ENCODE measurements at regions not wholly inside any gene's neighbourhood (a gene's known extent, or its start where the extent isn't known, plus 50 kb on each side); places are given as distances from the start of the nearest gene placed in this dataset.
"Not testable (repeated sequence)": the region's sequence is repeated elsewhere in the genome, so short reads cannot be mapped to it uniquely, and the experiment has no call there.

DNA sequence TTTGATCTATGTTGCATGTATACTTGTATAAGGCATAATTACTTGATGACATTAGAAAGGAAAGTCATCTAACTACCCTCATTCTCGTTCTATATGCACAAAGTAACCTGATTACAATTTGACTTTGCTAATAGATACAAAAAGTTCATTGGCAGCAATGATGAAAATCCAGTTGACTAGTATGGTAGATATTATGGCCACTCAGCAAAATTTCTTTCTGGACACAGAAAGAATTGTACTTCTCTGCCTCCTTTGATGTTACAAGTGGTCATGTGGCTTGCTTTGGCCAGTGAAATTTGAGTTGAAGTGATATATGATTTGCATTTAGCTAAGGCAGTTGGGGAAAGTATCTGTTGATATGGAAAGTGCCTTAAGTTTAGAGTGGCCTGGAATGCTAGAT lies 723.7 kb upstream of the ARRDC3 start:
- DNase-seq = no peak

DNA sequence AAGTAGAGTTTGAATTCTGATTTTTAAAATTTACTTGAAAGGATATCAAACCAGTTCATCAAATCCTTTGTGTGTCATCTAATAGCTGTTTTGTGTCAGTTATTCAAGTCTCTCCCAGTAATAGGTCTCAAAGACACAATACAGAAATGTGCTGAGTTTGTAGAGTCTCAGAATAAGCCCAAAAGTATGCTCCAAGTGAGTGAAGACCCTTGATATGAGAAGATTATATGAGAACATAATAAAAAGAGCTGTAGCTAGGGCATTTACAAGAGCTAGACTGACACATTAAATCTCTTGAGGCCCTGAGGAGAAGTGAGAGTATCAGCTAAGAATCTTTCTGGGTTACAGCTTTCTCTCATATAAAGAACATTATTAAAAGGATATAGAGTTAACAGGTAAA lies 721.0 kb upstream of the ARRDC3 start:
- DNase-seq = no peak

DNA sequence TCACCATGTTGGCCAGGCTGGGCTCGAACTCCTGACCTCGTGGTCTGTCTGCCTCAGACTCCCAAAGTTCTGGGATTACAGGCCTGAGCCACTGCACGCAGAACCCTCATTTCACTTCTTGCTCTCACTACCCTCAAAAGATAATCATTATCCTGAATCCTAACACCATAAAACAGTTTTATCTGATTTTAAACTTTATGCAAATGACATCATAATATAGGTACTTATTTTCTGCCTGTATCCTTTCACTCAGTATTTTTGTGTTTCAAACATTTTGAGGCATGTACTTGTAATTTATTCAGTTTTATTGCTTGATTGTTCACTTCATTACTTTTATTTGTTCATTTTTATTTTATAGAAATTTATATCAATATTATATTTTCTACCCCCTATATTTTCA lies 719.2 kb upstream of the ARRDC3 start:
- DNase-seq = no peak

DNA sequence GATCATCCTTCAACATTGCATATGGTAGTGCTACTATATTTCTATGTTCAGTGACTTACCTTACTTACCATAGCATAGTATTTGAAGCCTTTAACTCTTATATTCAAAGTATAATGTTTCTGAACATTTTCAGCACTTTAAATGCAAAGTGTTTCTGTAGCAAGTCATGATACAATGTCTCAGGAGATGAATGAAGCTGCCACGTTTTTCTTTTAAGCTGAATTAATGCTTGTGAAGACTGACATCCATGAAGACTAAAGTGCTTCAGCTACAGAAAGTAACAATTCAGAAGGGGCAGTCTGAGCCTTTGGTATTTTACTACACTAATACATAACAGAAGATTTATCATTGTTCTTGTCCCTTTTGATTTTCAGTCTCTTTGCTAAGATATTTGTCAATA lies 709.1 kb upstream of the ARRDC3 start:
- DNase-seq = no peak

DNA sequence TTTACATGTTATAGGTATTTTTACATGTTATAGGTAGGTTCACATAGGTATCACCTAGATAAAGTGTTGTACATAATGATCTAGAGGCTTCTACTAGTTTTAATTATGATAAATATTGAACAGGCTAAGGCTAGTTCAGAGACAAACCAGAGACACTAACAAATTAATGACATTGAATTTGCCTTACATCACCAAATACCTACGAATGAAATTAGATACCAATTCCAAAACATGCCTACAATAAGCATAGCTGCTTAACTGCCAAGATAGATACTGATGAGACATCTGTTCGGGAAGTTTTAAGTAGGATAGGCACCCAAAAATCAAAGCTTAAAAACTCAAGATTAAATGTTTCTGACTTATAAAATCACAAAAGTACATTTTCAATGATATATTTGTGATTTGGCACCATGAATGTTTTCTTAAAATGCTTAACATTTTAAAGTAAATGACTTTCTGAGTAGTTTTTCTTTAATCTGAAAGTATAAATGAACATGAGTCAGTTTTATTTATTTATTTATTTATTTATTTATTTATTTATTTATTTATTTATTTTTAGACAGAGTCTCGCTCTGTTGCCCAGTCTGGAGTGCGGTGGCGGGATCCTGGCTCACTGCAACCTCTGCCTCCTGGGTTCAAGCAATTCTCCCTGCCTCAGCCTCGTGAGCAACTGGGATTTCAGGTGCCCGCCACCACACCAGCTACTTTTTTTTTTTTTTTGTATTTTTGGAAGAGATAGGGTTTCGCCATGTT lies 703.1 kb upstream of the ARRDC3 start:
- DNase-seq = no peak

DNA sequence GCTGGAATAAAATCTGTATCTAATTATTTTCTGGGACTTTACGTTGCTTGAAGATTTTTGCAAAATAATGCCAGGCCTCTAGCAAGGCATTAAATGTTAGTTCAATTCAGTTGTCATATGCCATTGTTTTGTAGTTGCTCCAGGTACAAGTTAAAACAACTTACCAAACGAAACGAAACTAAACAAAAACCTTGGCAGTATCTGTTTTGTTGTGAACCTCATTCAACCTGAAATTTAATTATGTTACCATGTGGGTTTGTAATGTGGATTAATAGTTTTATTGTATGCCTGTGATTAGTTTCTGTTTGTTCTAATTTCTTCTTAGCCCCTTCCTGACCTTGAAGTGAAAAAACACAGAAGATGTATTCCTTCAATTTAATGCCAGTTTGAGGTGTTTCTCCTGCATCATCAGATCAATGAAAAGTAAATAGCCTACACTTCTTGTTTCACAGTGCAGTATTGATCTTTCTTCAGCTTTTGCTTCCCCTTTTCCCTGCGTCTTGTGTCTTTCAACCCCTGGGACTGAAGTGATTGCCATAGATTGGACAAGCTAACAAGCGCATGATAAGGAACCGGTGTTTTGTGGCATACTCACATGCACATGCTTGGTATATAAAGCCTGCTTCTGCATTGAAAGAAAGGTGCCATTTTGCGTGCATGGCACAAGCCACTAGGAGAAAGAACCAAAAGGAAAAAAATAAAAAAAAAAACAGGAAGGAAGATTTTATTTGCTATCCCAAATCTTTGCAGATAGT lies 699.0 kb upstream of the ARRDC3 start:
- DNase-seq = no peak

DNA sequence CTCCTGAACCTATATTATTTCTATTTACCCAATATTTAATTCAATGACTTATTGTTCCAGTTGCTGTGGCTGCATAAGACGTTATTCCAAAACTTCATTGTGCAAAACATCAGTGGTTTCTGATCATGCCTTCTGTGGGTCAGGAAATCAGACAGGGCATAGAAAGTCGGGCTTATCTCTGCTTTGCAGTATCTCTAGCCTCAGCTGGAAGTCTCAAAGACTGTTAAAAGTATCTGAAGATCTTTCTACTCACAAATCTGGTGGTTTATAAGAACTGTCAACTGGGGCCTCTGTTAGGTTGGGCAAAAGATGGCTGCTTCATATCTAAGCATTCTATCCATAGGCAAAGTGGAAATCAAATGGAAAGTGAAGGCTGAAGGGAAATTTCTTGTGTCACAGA lies 687.7 kb upstream of the ARRDC3 start:
- no peak for DNase-seq

DNA sequence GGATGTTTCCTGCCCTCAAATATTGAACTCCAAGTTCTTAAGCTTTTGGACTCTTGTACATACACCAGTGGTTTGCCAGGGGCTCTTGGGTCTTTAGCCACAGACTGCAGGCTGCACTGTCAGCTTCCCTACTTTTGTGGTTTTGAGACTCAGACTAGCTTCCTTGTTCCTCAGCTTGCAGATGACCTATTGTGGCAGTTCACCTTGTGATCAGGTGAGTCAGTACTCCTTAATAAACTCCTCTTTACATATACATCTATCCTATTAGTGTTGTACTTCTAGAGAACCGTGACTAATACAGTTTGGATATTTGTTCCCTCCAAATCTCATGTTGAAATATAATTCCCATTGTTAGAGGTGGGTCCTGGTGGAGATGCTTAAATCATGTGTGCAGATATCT lies 681.9 kb upstream of the ARRDC3 start:
- no peak for DNase-seq

DNA sequence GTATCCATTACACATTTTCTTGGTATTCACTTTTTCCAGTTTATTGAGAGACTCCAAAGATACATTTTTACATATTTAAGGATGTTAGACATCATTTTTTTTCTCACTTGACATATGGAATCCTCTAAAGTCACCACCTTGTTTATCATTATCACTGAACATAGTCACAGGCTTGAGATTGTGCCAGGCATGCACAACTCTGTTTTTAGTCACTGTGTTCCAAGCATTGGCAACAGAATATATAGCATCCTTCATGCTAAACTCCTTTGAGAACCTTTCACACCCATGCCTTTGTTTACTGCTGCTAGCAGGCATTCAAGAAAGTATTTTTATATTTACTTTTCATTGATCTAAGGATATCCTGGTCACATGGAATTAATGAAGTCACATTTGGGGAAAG lies 668.6 kb upstream of the ARRDC3 start:
- DNase-seq = no peak

DNA sequence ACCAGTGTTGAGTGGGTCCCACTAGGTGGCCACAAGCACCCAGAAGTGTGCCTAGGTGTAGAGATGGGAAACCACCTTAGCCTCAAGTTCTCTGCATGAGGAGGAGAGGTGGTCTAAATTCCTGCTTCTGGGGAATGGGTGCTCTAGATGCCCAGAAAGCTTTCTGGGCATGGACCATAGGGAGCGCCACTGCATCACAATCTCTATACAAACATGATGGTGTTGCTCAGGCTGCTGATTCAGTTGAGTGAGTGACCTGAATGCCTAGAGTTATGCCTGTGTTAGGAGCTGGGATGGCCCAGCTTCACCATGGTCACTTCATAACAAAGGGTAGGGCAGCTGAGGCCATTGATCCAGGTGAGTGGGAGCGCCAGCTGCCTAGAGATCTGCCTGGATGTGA lies 667.9 kb upstream of the ARRDC3 start:
- DNase-seq = no peak

DNA sequence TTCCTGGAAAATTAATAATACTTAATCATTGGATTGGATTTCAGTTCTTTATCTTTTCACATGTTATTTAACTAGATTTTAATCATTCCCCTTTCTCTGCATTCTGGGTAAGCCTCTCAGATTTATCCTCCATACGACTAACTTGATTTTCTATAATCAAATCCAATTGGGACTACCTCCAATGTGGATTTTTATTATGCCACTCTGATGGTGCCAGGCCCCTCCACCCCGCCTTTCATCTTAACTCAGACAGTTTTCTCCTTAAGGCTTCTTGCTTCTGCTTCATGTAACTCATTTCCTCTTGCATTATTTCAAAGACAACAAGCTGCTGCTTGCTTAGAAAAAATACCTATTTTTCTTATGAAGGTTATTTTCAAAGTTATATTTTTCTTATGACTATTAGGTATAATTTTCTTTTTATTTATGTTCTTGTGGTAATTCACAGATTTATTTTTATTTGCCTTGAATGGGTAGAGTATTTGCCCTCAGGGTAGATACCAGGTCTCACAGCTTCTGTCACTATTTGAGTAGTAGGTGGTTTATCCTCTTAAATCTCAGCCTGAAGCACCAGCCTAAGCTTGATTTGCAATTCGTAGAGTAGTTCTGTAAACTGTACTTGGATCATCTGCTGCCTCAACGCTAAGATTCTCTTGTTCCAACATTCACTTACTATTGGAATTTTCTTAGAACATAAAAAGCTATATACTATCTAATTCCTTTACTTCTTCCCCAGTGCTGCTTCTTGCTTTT lies 659.0 kb upstream of the ARRDC3 start:
- no peak for DNase-seq

DNA sequence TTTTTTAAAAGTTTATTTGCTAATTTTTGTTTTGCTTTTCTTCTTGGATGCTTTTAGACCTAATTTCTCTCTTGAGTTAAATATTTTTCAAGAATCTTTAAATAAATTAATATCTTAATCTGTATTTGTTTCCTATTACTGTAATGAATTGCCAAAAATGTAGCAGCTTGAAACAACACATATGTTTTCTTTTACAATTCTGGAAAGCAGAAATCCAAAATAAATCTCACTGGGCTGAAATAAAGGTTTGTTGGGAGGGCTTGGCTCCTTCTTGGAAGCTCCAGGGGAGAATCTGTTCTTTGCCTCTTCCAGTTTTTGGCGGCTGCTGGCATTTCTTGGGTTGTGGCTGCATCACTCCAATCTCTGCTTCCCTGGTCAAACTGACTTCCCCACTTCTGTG lies 658.1 kb upstream of the ARRDC3 start:
- no peak for DNase-seq

DNA sequence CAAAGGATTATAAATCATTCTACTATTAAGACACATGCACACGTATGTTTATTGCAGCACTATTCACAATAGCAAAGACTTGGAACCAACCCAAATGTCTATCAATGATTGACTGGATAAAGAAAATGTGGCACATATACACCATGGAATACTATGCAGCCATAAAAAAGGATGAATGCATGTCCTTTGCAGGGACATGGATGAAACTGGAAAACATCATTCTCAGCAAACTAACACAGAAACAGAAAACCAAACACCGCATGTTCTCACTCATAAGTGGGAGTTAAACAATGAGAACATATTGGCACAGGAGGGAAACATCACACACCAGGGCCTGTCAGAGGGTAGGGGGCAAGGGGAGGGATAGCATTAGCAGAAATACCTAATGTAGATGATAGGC lies 646.7 kb upstream of the ARRDC3 start:
- not testable (repeated sequence) for DNase-seq

DNA sequence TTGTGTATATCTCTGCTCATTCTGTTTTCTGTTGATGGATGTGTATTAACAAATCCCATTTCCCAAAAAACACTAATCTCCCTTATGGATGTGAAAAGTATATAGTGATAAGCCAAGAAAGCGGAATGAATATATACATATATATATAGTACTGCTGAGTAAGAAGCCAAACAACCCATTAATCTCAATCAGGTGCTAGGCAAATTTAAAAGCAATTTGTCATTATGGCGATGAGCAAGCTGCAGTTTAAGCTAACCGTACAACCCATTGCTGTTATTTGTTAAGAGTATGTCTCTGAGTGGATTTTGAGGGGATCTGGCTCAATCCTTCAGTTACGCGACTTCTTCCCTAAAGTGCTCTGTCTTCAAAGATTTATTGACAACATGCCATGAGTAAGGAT lies 640.4 kb upstream of the ARRDC3 start:
- no peak for DNase-seq

DNA sequence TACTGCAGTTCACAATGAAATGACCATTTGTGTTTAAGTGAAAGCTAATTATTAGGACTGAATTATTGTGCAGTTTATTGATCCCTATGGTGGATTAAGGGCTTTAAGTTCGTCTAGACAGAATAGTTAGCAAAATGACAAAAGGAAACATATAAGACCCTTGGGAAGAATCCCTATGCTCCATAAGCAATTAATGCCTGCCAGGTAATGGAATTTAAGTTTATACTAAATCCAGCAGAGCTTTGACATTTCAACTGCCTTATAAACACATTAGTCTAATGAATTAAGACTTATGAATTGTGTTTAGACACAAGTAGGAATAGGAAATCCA lies 640.0 kb upstream of the ARRDC3 start:
- DNase-seq = no peak

DNA sequence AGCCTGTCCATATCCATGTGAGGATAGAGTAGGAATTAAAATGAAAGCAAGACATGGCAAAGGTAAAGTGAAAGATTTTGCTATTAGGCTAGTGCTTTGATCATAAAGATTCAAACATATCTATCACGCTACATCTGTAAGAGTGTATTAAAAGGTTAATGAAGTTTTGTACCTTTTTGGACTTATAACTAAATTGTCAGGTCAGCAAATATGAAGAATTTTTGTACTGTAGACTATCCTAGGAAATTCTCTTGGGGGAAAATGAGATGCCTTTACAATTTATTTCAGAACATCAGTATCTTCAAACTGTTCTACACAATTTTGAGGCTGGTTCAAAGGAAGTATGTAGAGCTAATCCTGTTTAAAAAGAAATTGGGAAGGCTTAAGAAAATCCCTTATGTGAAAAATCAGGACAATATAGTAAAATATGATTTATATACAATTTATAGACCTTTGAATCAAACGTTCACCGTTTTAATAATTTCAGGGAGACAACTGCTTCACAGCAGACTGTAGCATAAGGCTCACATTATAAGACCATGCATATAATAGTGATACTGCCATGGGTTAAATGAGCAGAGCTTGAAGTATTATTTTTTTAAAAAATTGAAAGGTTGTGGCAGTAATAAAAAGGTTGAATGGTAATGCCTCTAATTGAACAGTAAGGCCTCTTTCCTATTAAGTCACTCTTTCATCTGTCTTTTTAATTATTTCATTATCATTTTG lies 639.5 kb upstream of the ARRDC3 start:
- DNase-seq = no peak

DNA sequence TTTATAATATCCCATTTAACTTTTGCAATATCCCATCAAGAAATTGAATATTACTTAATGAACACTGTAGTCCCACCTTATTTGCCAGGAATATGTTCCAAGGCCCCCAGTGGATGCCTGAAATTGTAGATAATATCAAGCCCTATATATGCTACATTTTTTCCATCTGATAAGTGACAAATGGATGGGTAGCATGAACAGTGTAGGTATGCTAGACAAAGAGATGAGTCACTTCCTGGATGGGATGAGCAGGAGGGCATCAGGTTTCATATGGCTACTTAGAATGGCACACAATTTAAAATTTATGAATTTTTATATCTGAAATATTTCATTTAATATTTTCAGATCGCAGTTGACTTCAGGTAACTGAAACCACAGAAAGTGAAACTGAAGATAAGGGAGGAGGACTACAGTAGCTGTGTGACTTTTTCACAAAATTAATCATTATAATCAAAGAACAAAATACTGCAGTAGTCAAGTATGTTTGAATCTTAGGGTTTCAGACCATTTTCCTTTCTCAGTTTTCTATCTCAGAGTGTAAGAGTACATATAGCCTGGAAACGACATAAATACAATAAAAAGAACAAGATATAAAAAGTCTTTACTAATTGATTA lies 636.4 kb upstream of the ARRDC3 start:
- DNase-seq = peak; percentile 48

DNA sequence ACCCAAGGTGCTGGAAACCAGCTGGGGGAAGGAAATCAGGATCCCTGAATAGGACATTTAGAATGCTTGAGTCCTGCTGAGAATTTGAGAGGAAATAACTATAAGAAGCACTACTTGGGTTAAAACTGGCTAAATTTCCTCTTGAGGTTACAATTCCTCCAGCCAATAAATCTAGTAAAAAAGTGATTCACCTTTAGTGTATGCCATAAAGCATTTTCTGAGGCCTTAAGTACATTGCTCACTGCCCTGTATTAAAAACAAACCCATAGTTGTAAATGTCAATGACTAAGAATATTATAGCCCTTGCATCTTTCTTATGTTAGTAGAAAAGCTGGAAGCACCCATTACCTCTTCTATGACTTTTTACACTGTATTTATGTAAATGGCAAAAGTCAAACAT lies 634.7 kb upstream of the ARRDC3 start:
- DNase-seq = peak; percentile 88

DNA sequence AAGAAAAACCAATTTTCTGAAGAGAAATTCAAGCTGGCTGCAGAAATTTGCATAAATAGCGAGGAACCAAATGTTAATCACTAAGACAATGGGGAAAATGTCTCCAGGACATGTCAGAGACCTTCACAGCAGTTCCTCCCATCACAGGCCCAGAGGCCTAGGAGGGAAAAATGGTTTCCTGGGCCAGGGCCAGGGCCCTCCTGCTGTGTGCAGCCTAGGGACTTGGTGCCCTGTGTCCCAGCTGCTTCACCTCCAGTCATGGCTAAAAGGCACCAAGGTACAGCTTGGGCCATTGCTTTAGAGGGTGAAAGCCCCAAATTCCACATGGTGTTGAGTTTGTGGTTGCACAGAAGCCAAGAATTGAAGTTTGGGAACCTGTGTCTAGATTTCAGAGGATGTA lies 628.7 kb upstream of the ARRDC3 start:
- not testable (repeated sequence) for DNase-seq

DNA sequence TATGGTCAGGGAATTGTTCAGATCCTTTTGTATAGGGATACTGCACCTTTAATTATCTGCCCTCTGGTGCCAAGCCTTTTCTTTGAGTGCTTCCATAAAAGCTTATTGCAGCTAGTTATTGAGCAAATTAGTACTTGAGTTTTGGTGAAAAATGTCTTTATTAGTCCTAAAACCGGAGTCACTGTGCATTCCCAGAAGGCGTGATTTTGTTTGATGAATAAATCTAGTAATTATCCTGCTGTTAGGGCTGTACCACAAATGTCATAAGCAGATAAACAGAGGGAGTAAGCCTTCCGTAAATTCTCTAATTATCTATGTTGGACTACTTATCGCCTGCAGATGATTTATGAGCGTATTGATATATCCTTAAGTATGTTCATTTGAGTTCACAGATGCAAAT lies 620.7 kb upstream of the ARRDC3 start:
- DNase-seq = no peak

DNA sequence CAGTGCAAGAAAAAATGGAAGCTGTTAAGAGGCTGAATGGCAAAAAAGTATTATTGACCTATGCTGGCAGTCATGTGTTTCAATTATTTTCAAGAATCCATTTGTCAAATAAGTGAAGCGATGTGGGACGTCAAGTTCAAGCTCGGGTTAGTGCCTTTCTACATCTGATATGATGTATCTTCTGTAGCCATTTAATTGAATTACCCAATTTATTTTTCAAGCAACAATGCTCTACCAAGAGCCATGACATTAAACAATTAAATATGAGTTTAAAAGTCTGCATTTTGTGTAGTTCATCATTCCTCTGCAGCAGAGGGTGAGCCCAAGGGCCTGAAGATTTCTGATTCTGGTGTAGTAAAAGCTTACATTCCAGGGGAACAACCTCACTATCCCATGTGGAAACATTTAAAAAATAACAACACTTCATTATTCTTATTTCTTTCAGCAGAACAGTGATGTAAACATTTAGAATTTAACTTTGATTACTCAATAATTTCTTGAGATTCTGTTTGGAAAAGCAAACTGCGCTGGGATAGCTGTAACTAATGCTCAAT lies 619.7 kb upstream of the ARRDC3 start:
- DNase-seq = no peak

DNA sequence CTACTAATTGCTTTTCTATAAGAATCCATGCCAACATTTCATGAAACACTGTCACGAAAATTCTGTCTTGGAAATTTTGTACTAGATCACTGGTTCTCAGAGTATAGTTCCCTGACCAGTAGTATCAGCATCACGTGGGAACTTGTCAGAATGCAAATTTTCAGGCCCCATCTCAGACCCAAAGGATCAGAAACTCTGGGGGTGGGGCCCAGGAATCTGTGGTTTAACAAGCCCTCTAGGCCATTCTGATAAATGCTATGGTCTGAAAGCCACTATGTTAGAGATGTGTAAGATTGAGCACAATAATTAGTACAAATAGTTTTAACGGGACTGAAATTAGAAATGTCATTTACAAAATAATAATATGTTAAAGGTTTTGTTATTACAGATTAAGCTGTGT lies 615.7 kb upstream of the ARRDC3 start:
- no peak for DNase-seq

Measured in fibroblast of skin of back (primary cell).